ENCODE measurements at regions not wholly inside any gene's neighbourhood (a gene's known extent, or its start where the extent isn't known, plus 50 kb on each side); places are given as distances from the start of the nearest gene placed in this dataset.

- TF ChIP-seq HDGF (IDR thresholded peaks at IDR 0.05; ENCODE audit: borderline replicate concordance) (no peak), ELF4 (IDR thresholded peaks at IDR 0.05) (no peak), FOXM1 (IDR thresholded peaks at IDR 0.05; ENCODE audit: borderline replicate concordance) (no peak), NFRKB (IDR thresholded peaks at IDR 0.05) (no peak), SP1 (IDR thresholded peaks at IDR 0.05) (no peak), PKNOX1 (IDR thresholded peaks at IDR 0.05) (no peak), FOXA1 (IDR thresholded peaks at IDR 0.05) (no peak), SUZ12 (IDR thresholded peaks at IDR 0.05) (no peak), CTBP1 (IDR thresholded peaks at IDR 0.05; ENCODE audit: borderline replicate concordance) (no peak), BHLHE40 (IDR thresholded peaks at IDR 0.05; ENCODE audit: borderline replicate concordance) (no peak), L3MBTL2 (conservative IDR thresholded peaks at IDR 0.05) (no peak), TARDBP (IDR thresholded peaks at IDR 0.05) (no peak), LEF1 (IDR thresholded peaks at IDR 0.05; ENCODE audit: borderline replicate concordance) (no peak), ARNT (IDR thresholded peaks at IDR 0.05) (no peak)
Observed at GRCh38 chrX:106331606-106332005, 163.5 kb downstream of the PWWP3B start.
